Transverse colon (tissue), 4 donors: ENCODE measurements at regions not wholly inside any gene's neighbourhood (a gene's known extent, or its start where the extent isn't known, plus 50 kb on each side); places are given as distances from the start of the nearest gene placed in this dataset.

Experiments used
- DNase-seq: peaks from one replicate; pipeline ENCODE4 v3.0.0-alpha.2; 2019
- H3K27ac ChIP-seq, 4 donors: fragments of 200-600 bp; sonication (generic); 2 replicates each; pipeline ENCODE4 v1.5.1; 2016 to 2018; ENCODE audit warnings: inconsistent platforms in 4 of 4
- H3K27me3 ChIP-seq: fragments of 200-600 bp; sonication (generic); 2 replicates; pipeline ENCODE4 v1.5.1; 2017; ENCODE audit warnings: inconsistent platforms
- H3K36me3 ChIP-seq, 4 donors: fragments of 200-600 bp; sonication (generic); 2 replicates each; pipeline ENCODE4 v1.5.1; 2017 to 2019; ENCODE audit warnings: inconsistent platforms in 4 of 4
- H3K4me1 ChIP-seq, 4 donors: fragments of 200-600 bp; sonication (generic); 2 replicates each; pipeline ENCODE4 v1.5.1; 2017 to 2020; ENCODE audit warnings: inconsistent platforms in 4 of 4
- H3K4me3 ChIP-seq, 4 donors: fragments of 200-600 bp; sonication (generic); 1 replicate in 1 of 4; 2 replicates in 3 of 4; pipeline versions ENCODE4 v1.5.1 to v1.6.1; 2017 to 2019; ENCODE audit warnings: inconsistent platforms in 4 of 4
- H3K9me3 ChIP-seq, 2 donors: fragments of 200-600 bp; sonication (generic); 2 replicates each; pipeline ENCODE4 v1.5.1; 2017 to 2019; ENCODE audit warnings: inconsistent platforms in 2 of 2
- EP300 ChIP-seq: sonication (generic); formaldehyde crosslinking; IDR thresholded peaks from one replicate; pipeline ENCODE4 v1.6.1; 2017; ENCODE audit warnings: antibody characterized with exemption, low read depth
- POLR2A ChIP-seq: fragments of 450-650 bp; IDR thresholded peaks from one replicate; pipeline ENCODE4 v1.6.1; 2016; ENCODE audit warnings: antibody characterized with exemption, mild to moderate bottlenecking, moderate library complexity
- POLR2AphosphoS5 ChIP-seq, 3 donors: sonication (generic); formaldehyde crosslinking; IDR thresholded peaks; one replicate each; pipeline ENCODE4 v1.6.1; 2016; ENCODE audit warnings: antibody characterized with exemption in 3 of 3
- WGBS, 2 donors: methylation state at CpG; one replicate each; pipeline ENCODE4 v1.1.5; 2018; ENCODE audit warnings: low coverage in 1 of 2; 5-methylcytosine and 5-hydroxymethylcytosine counted together
- in situ Hi-C, 4 donors: fragments of 200-750 bp; cut with MboI; loops; one replicate each; pipeline versions ENCODE4 v1.15.0 to v1.15.1; 2017; ENCODE audit warnings: low sequenced_read_pairs in 3 of 4, low pct_ligation_motif_present in 1 of 4, low pct_unique_long_range_greater_than_20kb in 1 of 4
- intact Hi-C: fragments of 100-400 bp; cut with DNase I; formaldehyde crosslinking; loops from one replicate; pipeline ENCODE4 v1.15.1; 2023; ENCODE audit warnings: low total_unique reads
- TF ChIP-seq, protein P1 (sequence below), 5 experiments: fragments of 200-600 bp in 3 of 5; fragments of 450-650 bp in 2 of 5; sonication (generic) in 3 of 5; IDR thresholded peaks; 1 replicate in 2 of 5; 2 replicates in 3 of 5; pipeline ENCODE4 v1.5.1; 2016 to 2017; ENCODE audit warnings: antibody characterized with exemption in 5 of 5, inconsistent platforms in 3 of 5, mild to moderate bottlenecking in 2 of 5, moderate library complexity in 1 of 5

DNA sequence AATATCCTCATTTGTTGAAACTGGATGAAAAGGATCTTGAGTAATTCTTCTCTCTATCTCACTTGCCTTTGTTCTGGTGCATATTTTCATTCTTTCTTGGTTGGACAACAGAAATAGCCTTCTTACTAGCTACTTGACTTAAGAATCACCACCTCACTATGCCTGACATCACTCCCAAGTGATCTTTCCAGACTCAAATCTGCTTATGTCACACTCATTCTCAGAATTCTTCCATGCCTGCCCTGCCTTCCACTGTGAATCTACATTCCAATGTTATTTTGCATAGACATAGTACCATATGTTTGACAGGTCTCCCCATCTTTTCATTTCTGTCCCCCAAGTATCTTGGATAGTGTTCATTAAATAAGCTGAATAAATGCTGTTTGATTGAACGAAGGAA lies 78.5 kb upstream of the DPYD start:
- Histone ChIP-seq H3K9me3 (no peaks in the 10 kb centered on the region), H3K27me3 (no peaks in the 10 kb centered on the region), H3K27ac (no peak overlapping the region), H3K4me3 (no peak overlapping the region), H3K4me1 (peaks cover 0 to 4% (median 0%) of the 10 kb centered on the region in 4 donors), H3K36me3 (no peaks in the 10 kb centered on the region)
- intact Hi-C loops: no loop called here
- TF ChIP-seq POLR2AphosphoS5 (IDR thresholded peaks at IDR 0.05): no peak
- no peak for TF ChIP-seq POLR2A
- TF ChIP-seq, protein P1, sequence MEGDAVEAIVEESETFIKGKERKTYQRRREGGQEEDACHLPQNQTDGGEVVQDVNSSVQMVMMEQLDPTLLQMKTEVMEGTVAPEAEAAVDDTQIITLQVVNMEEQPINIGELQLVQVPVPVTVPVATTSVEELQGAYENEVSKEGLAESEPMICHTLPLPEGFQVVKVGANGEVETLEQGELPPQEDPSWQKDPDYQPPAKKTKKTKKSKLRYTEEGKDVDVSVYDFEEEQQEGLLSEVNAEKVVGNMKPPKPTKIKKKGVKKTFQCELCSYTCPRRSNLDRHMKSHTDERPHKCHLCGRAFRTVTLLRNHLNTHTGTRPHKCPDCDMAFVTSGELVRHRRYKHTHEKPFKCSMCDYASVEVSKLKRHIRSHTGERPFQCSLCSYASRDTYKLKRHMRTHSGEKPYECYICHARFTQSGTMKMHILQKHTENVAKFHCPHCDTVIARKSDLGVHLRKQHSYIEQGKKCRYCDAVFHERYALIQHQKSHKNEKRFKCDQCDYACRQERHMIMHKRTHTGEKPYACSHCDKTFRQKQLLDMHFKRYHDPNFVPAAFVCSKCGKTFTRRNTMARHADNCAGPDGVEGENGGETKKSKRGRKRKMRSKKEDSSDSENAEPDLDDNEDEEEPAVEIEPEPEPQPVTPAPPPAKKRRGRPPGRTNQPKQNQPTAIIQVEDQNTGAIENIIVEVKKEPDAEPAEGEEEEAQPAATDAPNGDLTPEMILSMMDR (IDR thresholded peaks at IDR 0.05): no peak
- no peak for TF ChIP-seq EP300
- whole genome bisulfite sequencing, 2 donors: 75 to 100% methylated on average over 1 of the region's 1 CpG
- no peak for DNase-seq
- in situ Hi-C loops: no loop called here

- no peaks in the 10 kb centered on the region for H3K27me3 ChIP-seq
- DNase-seq: no peak
Measured at GRCh38 chr1:97996880-97997279, 76.0 kb upstream of the DPYD start.

DNA sequence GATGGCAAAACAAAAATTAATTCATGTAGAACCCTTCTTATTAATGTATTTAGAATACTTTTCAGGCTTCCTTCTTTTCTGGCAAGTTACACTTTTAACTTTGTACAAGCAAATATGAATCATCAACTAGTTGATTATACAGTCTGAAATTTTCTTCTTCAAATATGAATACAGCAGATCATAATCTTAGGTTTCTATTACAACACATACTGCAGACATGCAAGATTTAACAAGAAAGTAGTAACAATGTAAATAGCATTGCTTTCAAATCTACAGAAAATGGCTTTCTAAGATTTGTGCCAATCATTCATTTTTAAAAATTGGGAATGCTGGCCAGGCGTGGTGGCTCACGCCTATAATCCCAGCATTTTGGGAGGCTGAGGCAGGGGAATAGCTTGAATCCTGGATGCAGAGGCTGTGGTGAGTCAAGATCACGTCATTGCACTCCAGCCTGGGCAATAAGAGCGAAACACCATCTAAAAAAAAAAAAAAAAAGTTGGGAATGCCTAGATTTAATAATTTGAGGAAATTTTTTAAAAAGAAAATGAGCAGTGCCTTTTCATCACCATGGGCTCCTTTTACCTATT lies 68.4 kb upstream of the DPYD start:
- Histone ChIP-seq H3K36me3 (no peaks in the 10 kb centered on the region), H3K27ac (no peak overlapping the region), H3K4me3 (no peak overlapping the region), H3K27me3 (no peaks in the 10 kb centered on the region), H3K4me1 (no peaks in the 10 kb centered on the region), H3K9me3 (no peaks in the 10 kb centered on the region)
- TF ChIP-seq, protein P1 (IDR thresholded peaks at IDR 0.05): no peak
- TF ChIP-seq POLR2A (no peak), POLR2AphosphoS5 (IDR thresholded peaks at IDR 0.05) (no peak), EP300 (no peak)
- WGBS, 2 donors: 77 to 95% methylated on average over 2 to 4 of the region's 4 CpGs
- intact Hi-C loops: no loop called here
- DNase-seq: no peak
- in situ Hi-C loops: no loop called here

More at GRCh38 chr1:97996880-97997279, 76.0 kb upstream of the DPYD start:
- no peaks in the 10 kb centered on the region for H3K36me3 ChIP-seq
- in situ Hi-C loops (no loop called here), intact Hi-C loops (no loop called here)
- H3K4me3 ChIP-seq: no peak overlapping the region
- no peak overlapping the region for H3K27ac ChIP-seq
- TF ChIP-seq, protein P1 (IDR thresholded peaks at IDR 0.05): no peak
- no peak for TF ChIP-seq POLR2A
- no peak for TF ChIP-seq POLR2AphosphoS5 (IDR thresholded peaks at IDR 0.05)
- no peak for TF ChIP-seq EP300
- no peaks in the 10 kb centered on the region for H3K9me3 ChIP-seq
- H3K4me1 ChIP-seq: no peaks in the 10 kb centered on the region

GRCh38 chr1:97986041-97987005 lies 65.5 kb upstream of the DPYD start:
- intact Hi-C loops: no loop called here
- 87 to 95% methylated on average over 13 to 15 of the region's 15 CpGs for WGBS, 2 donors

More at GRCh38 chr1:97986041-97987005, 65.5 kb upstream of the DPYD start:
- no peak for DNase-seq
- Histone ChIP-seq H3K27ac (no peak overlapping the region), H3K9me3 (no peaks in the 10 kb centered on the region), H3K36me3 (no peaks in the 10 kb centered on the region), H3K4me1 (no peaks in the 10 kb centered on the region), H3K4me3 (no peak overlapping the region), H3K27me3 (no peaks in the 10 kb centered on the region)
- TF ChIP-seq POLR2AphosphoS5 (IDR thresholded peaks at IDR 0.05) (no peak), POLR2A (no peak), EP300 (no peak)
- TF ChIP-seq, protein P1 (IDR thresholded peaks at IDR 0.05): no peak
- in situ Hi-C loops: no loop called here
